CD14-positive monocyte (primary cell): ENCODE measurements at regions not wholly inside any gene's neighbourhood (a gene's known extent, or its start where the extent isn't known, plus 50 kb on each side); places are given as distances from the start of the nearest gene placed in this dataset.

Source experiments
- DNase-seq, 3 donors: peaks; one replicate each; pipeline ENCODE4 v3.0.0-alpha.2; 2011 to 2022
- H2AFZ ChIP-seq: 2 replicates; pipeline ENCODE4 v1.6.0; 2012; ENCODE audit warnings: mild to moderate bottlenecking, low read depth, low read length, inconsistent platforms; ENCODE audit not compliant: insufficient read depth, poor library complexity, severe bottlenecking
- H3K27ac ChIP-seq, 2 donors: 1 replicate in 1 of 2; 2 replicates in 1 of 2; pipeline ENCODE4 v1.5.1; 2012 to 2013; ENCODE audit warnings: low read length in 2 of 2, control low read depth in 1 of 2, inconsistent platforms in 1 of 2, low read depth in 1 of 2, mild to moderate bottlenecking in 1 of 2
- H3K27me3 ChIP-seq, 2 donors: one replicate each; pipeline versions ENCODE4 v1.6.0 to v1.6.1; 2011 to 2013; ENCODE audit warnings: low read length in 2 of 2; ENCODE audit not compliant: control insufficient read depth in 2 of 2, insufficient read depth in 2 of 2
- H3K36me3 ChIP-seq, 2 donors: replicated peaks in 1 of 2; 1 replicate in 1 of 2; 2 replicates in 1 of 2; pipeline versions ENCODE4 v1.5.1 to v1.6.1; 2012 to 2013; ENCODE audit warnings: low read length in 2 of 2, control low read depth in 1 of 2, inconsistent platforms in 1 of 2, mild to moderate bottlenecking in 1 of 2; ENCODE audit not compliant: insufficient read depth in 2 of 2, control insufficient read depth in 1 of 2
- H3K4me1 ChIP-seq, 2 donors: 1 replicate in 1 of 2; 2 replicates in 1 of 2; pipeline versions ENCODE4 v1.5.1 to v1.6.1; 2012 to 2013; ENCODE audit warnings: low read length in 2 of 2, control low read depth in 1 of 2, inconsistent platforms in 1 of 2, mild to moderate bottlenecking in 1 of 2, moderate library complexity in 1 of 2; ENCODE audit not compliant: insufficient read depth in 2 of 2, control insufficient read depth in 1 of 2
- H3K4me2 ChIP-seq: replicated peaks from 2 replicates; pipeline ENCODE3; 2012; ENCODE audit warnings: low read length, moderate library complexity, mild to moderate bottlenecking; ENCODE audit not compliant: poor library complexity, severe bottlenecking; ENCODE audit errors: extremely low read depth
- H3K4me3 ChIP-seq, 3 experiments: fragments of 200-600 bp in 1 of 3; sonication (generic) in 1 of 3; replicated peaks in 1 of 3; 1 replicate in 2 of 3; 2 replicates in 1 of 3; pipeline ENCODE4 v1.5.1; 2011 to 2013; ENCODE audit warnings: low read length in 3 of 3, mild to moderate bottlenecking in 3 of 3, control low read depth in 2 of 3, low read depth in 2 of 3, inconsistent platforms in 1 of 3, moderate library complexity in 1 of 3
- H3K79me2 ChIP-seq: 2 replicates; pipeline ENCODE4 v1.6.0; 2012; ENCODE audit warnings: mild to moderate bottlenecking, control low read depth, inconsistent platforms, low read length, moderate library complexity; ENCODE audit not compliant: insufficient read depth
- H3K9ac ChIP-seq: 2 replicates; pipeline ENCODE4 v1.6.0; 2017; ENCODE audit warnings: low read length, mild to moderate bottlenecking; ENCODE audit not compliant: insufficient read depth, poor library complexity, severe bottlenecking
- H3K9me3 ChIP-seq, 2 donors: replicated peaks in 1 of 2; 1 replicate in 1 of 2; 2 replicates in 1 of 2; pipeline versions ENCODE4 v1.5.1 to v1.6.1; 2012 to 2013; ENCODE audit warnings: low read length in 2 of 2, control low read depth in 1 of 2; ENCODE audit not compliant: control insufficient read depth in 1 of 2, insufficient read depth in 1 of 2
- H4K20me1 ChIP-seq: 2 replicates; pipeline ENCODE4 v1.6.0; 2012; ENCODE audit warnings: mild to moderate bottlenecking, low read length, control low read depth, moderate library complexity; ENCODE audit not compliant: insufficient read depth
- H3K27ac Mint-ChIP-seq, 7 donors: one replicate each; pipeline ENCODE4 v1.8.0; 2020; ENCODE audit warnings: mild to moderate bottlenecking in 7 of 7, mixed read lengths in 7 of 7, moderate library complexity in 6 of 7, inconsistent platforms in 2 of 7
- H3K27me3 Mint-ChIP-seq, 3 donors: one replicate each; pipeline ENCODE4 v1.8.0; 2021 to 2022; ENCODE audit warnings: low read depth in 3 of 3, mild to moderate bottlenecking in 3 of 3, mixed read lengths in 3 of 3, moderate library complexity in 3 of 3, inconsistent platforms in 1 of 3
- H3K36me3 Mint-ChIP-seq, 2 donors: one replicate each; pipeline ENCODE4 v1.8.0; 2020; ENCODE audit warnings: mixed read lengths in 2 of 2, inconsistent platforms in 1 of 2, mild to moderate bottlenecking in 1 of 2
- H3K4me1 Mint-ChIP-seq: one replicate; pipeline ENCODE4 v1.8.0; 2020; ENCODE audit warnings: mild to moderate bottlenecking, mixed read lengths
- H3K4me3 Mint-ChIP-seq, 2 donors: one replicate each; pipeline ENCODE4 v1.8.0; 2020; ENCODE audit warnings: mild to moderate bottlenecking in 2 of 2, mixed read lengths in 2 of 2, moderate library complexity in 1 of 2
- H3K9me3 Mint-ChIP-seq, 7 donors: one replicate each; pipeline ENCODE4 v1.8.0; 2020 to 2022; ENCODE audit warnings: mixed read lengths in 7 of 7, mild to moderate bottlenecking in 6 of 7, moderate library complexity in 6 of 7, inconsistent platforms in 2 of 7
- CTCF ChIP-seq: fragments of 200-600 bp; IDR thresholded peaks from one replicate; pipeline ENCODE4 v1.8.0; 2022; ENCODE audit warnings: antibody characterized with exemption, mild to moderate bottlenecking
- WGBS: methylation state at CpG from one replicate; pipeline ENCODE4 v1.1.5; 2013; ENCODE audit warnings: missing lambda C conversion rate; ENCODE audit not compliant: insufficient coverage; 5-methylcytosine and 5-hydroxymethylcytosine counted together
- intact Hi-C, 2 donors: fragments of 100-400 bp; cut with micrococcal nuclease; formaldehyde crosslinking; loops; one replicate each; pipeline versions ENCODE4 v1.15.0 to v1.15.1; 2023

GRCh38 chr6:234706-235372, 57.4 kb upstream of the DUSP22 start:
- no peak for DNase-seq
- peaks cover 22% of the 10 kb centered on the region for H3K4me1 Mint-ChIP-seq
- TF ChIP-seq CTCF = no peak
- no peak overlapping the region for H3K4me2 ChIP-seq
- no peaks in the 10 kb centered on the region for H3K9me3 Mint-ChIP-seq
- no peaks in the 10 kb centered on the region for H4K20me1 ChIP-seq
- H3K36me3 ChIP-seq = no peaks in the 10 kb centered on the region
- no peaks in the 10 kb centered on the region for H3K79me2 ChIP-seq
- H3K27ac ChIP-seq = no peak overlapping the region
- no peak overlapping the region for H3K27ac Mint-ChIP-seq
- H3K9ac ChIP-seq = no peak overlapping the region
- no CpG with 5 or more reads among the region's 3 CpGs for WGBS
- no peak overlapping the region for H2AFZ ChIP-seq
- no peaks in the 10 kb centered on the region for H3K9me3 ChIP-seq
- H3K4me3 ChIP-seq = no peak overlapping the region
- H3K4me1 ChIP-seq = peaks cover 10 to 22% of the 10 kb centered on the region in 2 donors
- no peaks in the 10 kb centered on the region for H3K27me3 ChIP-seq
- H3K27me3 Mint-ChIP-seq = peaks cover 2 to 9% (median 3%) of the 10 kb centered on the region in 3 donors
- H3K36me3 Mint-ChIP-seq = no peaks in the 10 kb centered on the region
- H3K4me3 Mint-ChIP-seq = no peak overlapping the region
- intact Hi-C loops = no loop called here

GRCh38 chr6:235763-236360, 56.4 kb upstream of the DUSP22 start:
- Mint-ChIP-seq H3K9me3 (no peaks in the 10 kb centered on the region), H3K27me3 (peaks cover 2 to 8% (median 3%) of the 10 kb centered on the region in 3 donors), H3K36me3 (no peaks in the 10 kb centered on the region), H3K27ac (peak overlapping the region; percentile 17 to 73 (median 54)), H3K4me3 (peak overlapping the region; percentile 32 to 77), H3K4me1 (peaks cover 22% of the 10 kb centered on the region)
- peak in 1 of 3 donors; percentile 39 for DNase-seq
- no peaks in the 10 kb centered on the region for H4K20me1 ChIP-seq
- peaks cover 10 to 22% of the 10 kb centered on the region in 2 donors for H3K4me1 ChIP-seq
- H3K9ac ChIP-seq = no peak overlapping the region
- no peaks in the 10 kb centered on the region for H3K9me3 ChIP-seq
- H3K36me3 ChIP-seq = no peaks in the 10 kb centered on the region
- H3K4me3 ChIP-seq = peak overlapping the region in 2 of 3 experiments; percentile 7 to 38
- H2AFZ ChIP-seq = peak overlapping the region; percentile 3
- 0% methylated on average over 1 of the region's 2 CpGs for WGBS
- TF ChIP-seq CTCF = no peak
- H3K79me2 ChIP-seq = no peaks in the 10 kb centered on the region
- no peaks in the 10 kb centered on the region for H3K27me3 ChIP-seq
- intact Hi-C loops = no loop called here
- H3K4me2 ChIP-seq = peak overlapping the region; percentile 53
- no peak overlapping the region for H3K27ac ChIP-seq
